SK-N-SH (cell line): ENCODE measurements at regions not wholly inside any gene's neighbourhood (a gene's known extent, or its start where the extent isn't known, plus 50 kb on each side); places are given as distances from the start of the nearest gene placed in this dataset.

ENCODE experiments used
- CTCF ChIA-PET: fragments of 300-600, 350-600 bp; formaldehyde crosslinking; extraction: SDS; loops from one replicate; lab custom pipeline; 2021; lab: Yijun Ruan, JAX
- POLR2A ChIA-PET: fragments of 350-600 bp; sonication (Branson Sonifier 250); formaldehyde crosslinking; extraction: SDS; loops from one replicate; lab custom pipeline; 2020; ENCODE audit warnings: antibody characterized with exemption, inconsistent platforms; lab: Yijun Ruan, JAX
- DNase-seq: peaks from one replicate; pipeline ENCODE4 v3.0.0; 2012
- H2AFZ ChIP-seq: fragments of 200-600 bp; sonication (generic); 2 replicates; pipeline ENCODE4 v1.8.1; 2016; ENCODE audit warnings: antibody characterized with exemption, mild to moderate bottlenecking, low read depth
- H3F3A ChIP-seq: fragments of 200-600 bp; sonication (generic); replicated peaks from 2 replicates; pipeline ENCODE3; 2016; ENCODE audit warnings: antibody characterized with exemption, mild to moderate bottlenecking; ENCODE audit not compliant: insufficient read depth
- H3K27ac ChIP-seq, 2 experiments: fragments of 200-500 bp in 1 of 2; fragments of 200-600 bp in 1 of 2; sonication (Bioruptor generic) in 1 of 2; sonication (generic), shearing (Covaris generic) in 1 of 2; 2 replicates each; pipeline versions ENCODE4 v1.5.1 to v1.6.1; 2014 to 2016; ENCODE audit warnings: low read depth in 2 of 2, inconsistent platforms in 1 of 2, low read length in 1 of 2, mild to moderate bottlenecking in 1 of 2, mixed read lengths in 1 of 2
- H3K27me3 ChIP-seq: fragments of 200-600 bp; sonication (generic), shearing (Covaris generic); 2 replicates; pipeline ENCODE4 v1.6.1; 2016; ENCODE audit warnings: mixed run types; ENCODE audit not compliant: insufficient read depth
- H3K36me3 ChIP-seq, 2 experiments: fragments of 200-500 bp in 1 of 2; fragments of 200-600 bp in 1 of 2; sonication (Bioruptor generic) in 1 of 2; sonication (generic) in 1 of 2; replicated peaks in 1 of 2; 2 replicates each; pipeline versions ENCODE3 to v1.5.1; 2014 to 2016; ENCODE audit warnings: low read length in 1 of 2, mild to moderate bottlenecking in 1 of 2; ENCODE audit not compliant: insufficient read depth in 2 of 2, control insufficient read depth in 1 of 2
- H3K4me1 ChIP-seq, 2 experiments: fragments of 200-500 bp in 1 of 2; fragments of 200-600 bp in 1 of 2; sonication (Bioruptor generic) in 1 of 2; sonication (generic), shearing (Covaris generic) in 1 of 2; 2 replicates each; pipeline versions ENCODE4 v1.5.1 to v1.6.1; 2014 to 2016; ENCODE audit warnings: low read depth in 1 of 2, low read length in 1 of 2, mixed run types in 1 of 2; ENCODE audit not compliant: insufficient read depth in 2 of 2, control insufficient read depth in 1 of 2
- H3K4me2 ChIP-seq: fragments of 200-600 bp; sonication (generic), shearing (Covaris generic); 2 replicates; pipeline ENCODE4 v1.6.1; 2017; ENCODE audit warnings: mixed run types
- H3K4me3 ChIP-seq, 2 experiments: fragments of 200-500 bp in 1 of 2; fragments of 200-600 bp in 1 of 2; sonication (Bioruptor generic) in 1 of 2; sonication (generic), shearing (Covaris generic) in 1 of 2; 2 replicates each; pipeline versions ENCODE4 v1.5.1 to v1.8.1; 2014 to 2016; ENCODE audit warnings: low read depth in 2 of 2, inconsistent platforms in 1 of 2, low read length in 1 of 2, mild to moderate bottlenecking in 1 of 2, mixed read lengths in 1 of 2, moderate library complexity in 1 of 2
- H3K79me2 ChIP-seq: fragments of 200-600 bp; sonication (generic); 2 replicates; pipeline ENCODE4 v1.8.1; 2017; ENCODE audit warnings: mild to moderate bottlenecking; ENCODE audit not compliant: insufficient read depth
- H3K9ac ChIP-seq: fragments of 200-600 bp; sonication (generic); 2 replicates; pipeline ENCODE4 v1.6.1; 2017; ENCODE audit warnings: mixed run types
- H3K9me2 ChIP-seq: fragments of 200-600 bp; sonication (generic); 2 replicates; pipeline ENCODE4 v1.6.1; 2017; ENCODE audit warnings: mixed run types
- H3K9me3 ChIP-seq: fragments of 200-600 bp; sonication (generic); 2 replicates; pipeline ENCODE4 v1.6.1; 2017; ENCODE audit warnings: mixed run types, mild to moderate bottlenecking, moderate library complexity
- H4K20me1 ChIP-seq: fragments of 200-600 bp; sonication (generic); 2 replicates; pipeline ENCODE4 v1.6.1; 2017; ENCODE audit warnings: mild to moderate bottlenecking, mixed run types; ENCODE audit not compliant: insufficient read depth
- ELF1 ChIP-seq: IDR thresholded peaks from 2 replicates; pipeline ENCODE4 v1.4.0; 2012
- FOSL2 ChIP-seq: IDR thresholded peaks from 2 replicates; pipeline ENCODE4 v1.4.0; 2012; ENCODE audit warnings: low read depth, mild to moderate bottlenecking, moderate library complexity, borderline replicate concordance
- FOXJ3 ChIP-seq: sonication (generic); formaldehyde crosslinking; IDR thresholded peaks from 2 replicates; pipeline ENCODE4 v1.5.1; 2020; ENCODE audit warnings: mild to moderate bottlenecking, missing genetic modification reagents
- JUND ChIP-seq: IDR thresholded peaks from 2 replicates; pipeline ENCODE4 v1.4.0; 2012
- MEF2A ChIP-seq: IDR thresholded peaks from 2 replicates; pipeline ENCODE4 v1.4.0; 2012; ENCODE audit warnings: low read depth, borderline replicate concordance
- MXI1 ChIP-seq: IDR thresholded peaks from 2 replicates; pipeline ENCODE4 v1.6.1; 2012; ENCODE audit warnings: mild to moderate bottlenecking, low read depth, low read length, improper control_type of control experiment
- POLR2AphosphoS5 ChIP-seq: IDR thresholded peaks from 2 replicates; pipeline ENCODE4 v1.6.1; 2012; ENCODE audit warnings: low read depth, low read length
- RCOR1 ChIP-seq: fragments of 150-350 bp; IDR thresholded peaks from 2 replicates; pipeline ENCODE4 v1.6.1; 2017; ENCODE audit warnings: antibody characterized with exemption, low read length
- RFX5 ChIP-seq: IDR thresholded peaks from 2 replicates; pipeline ENCODE4 v1.6.1; 2012; ENCODE audit warnings: mild to moderate bottlenecking, improper control_type of control experiment, low read length
- SIN3A ChIP-seq: IDR thresholded peaks from 2 replicates; pipeline ENCODE4 v1.6.1; 2012; ENCODE audit warnings: low read depth, mild to moderate bottlenecking, low read length, moderate library complexity, borderline replicate concordance
- SMC3 ChIP-seq: IDR thresholded peaks from 2 replicates; pipeline ENCODE4 v1.6.1; 2012; ENCODE audit warnings: low read depth, low read length, improper control_type of control experiment
- TAF1 ChIP-seq: IDR thresholded peaks from 2 replicates; pipeline ENCODE4 v1.6.1; 2012; ENCODE audit warnings: low read depth, mild to moderate bottlenecking, low read length, moderate library complexity, borderline replicate concordance
- TCF12 ChIP-seq: IDR thresholded peaks from 2 replicates; pipeline ENCODE4 v1.4.0; 2012
- YY1 ChIP-seq: IDR thresholded peaks from 2 replicates; pipeline ENCODE4 v1.4.0; 2012; ENCODE audit warnings: low read depth, mild to moderate bottlenecking
- ZBTB33 ChIP-seq: IDR thresholded peaks from 2 replicates; pipeline ENCODE4 v1.4.0; 2012; ENCODE audit warnings: low read depth, borderline replicate concordance
- WGBS: methylation state at CpG from one replicate; pipeline ENCODE4 v1.1.6; 2017; ENCODE audit warnings: low lambda C conversion rate; 5-methylcytosine and 5-hydroxymethylcytosine counted together
- TF ChIP-seq, protein P1 (sequence below): fragments of 150-350 bp; IDR thresholded peaks from 2 replicates; pipeline ENCODE4 v1.6.1; 2016; ENCODE audit warnings: mild to moderate bottlenecking, low read depth, low read length
- TF ChIP-seq, protein P2 (sequence below): IDR thresholded peaks from 2 replicates; pipeline ENCODE4; 2012

GRCh38 chr7:80054356-80054755, 80.3 kb upstream of the GNAI1 start:
- peak overlapping the region; percentile 0; the same call in 1 of the 2 replicates for H2AFZ ChIP-seq
- WGBS = 64% methylated on average over 2 of the region's 2 CpGs
- H3K9me3 ChIP-seq = no peaks in the 10 kb centered on the region
- H3K9me2 ChIP-seq = no peaks in the 10 kb centered on the region
- DNase-seq = no peak
- H3K27ac ChIP-seq = no peak overlapping the region
- no peak overlapping the region for H3K4me2 ChIP-seq
- H3K79me2 ChIP-seq = no peaks in the 10 kb centered on the region
- no peak overlapping the region for H3K9ac ChIP-seq
- no peaks in the 10 kb centered on the region for H3F3A ChIP-seq
- no peak overlapping the region for H3K4me3 ChIP-seq
- no peaks in the 10 kb centered on the region for H4K20me1 ChIP-seq
- POLR2A ChIA-PET = no interaction called here
- no peaks in the 10 kb centered on the region for H3K4me1 ChIP-seq
- CTCF ChIA-PET = interaction anchor here (1.0 to 2.0 kb wide), 3 partner anchors 22 to 627 kb away, joined by 3 to 4 read pairs (median 3); no protein-coding TSS in a partner anchor
- H3K36me3 ChIP-seq = no peaks in the 10 kb centered on the region
- TF ChIP-seq, protein P1, sequence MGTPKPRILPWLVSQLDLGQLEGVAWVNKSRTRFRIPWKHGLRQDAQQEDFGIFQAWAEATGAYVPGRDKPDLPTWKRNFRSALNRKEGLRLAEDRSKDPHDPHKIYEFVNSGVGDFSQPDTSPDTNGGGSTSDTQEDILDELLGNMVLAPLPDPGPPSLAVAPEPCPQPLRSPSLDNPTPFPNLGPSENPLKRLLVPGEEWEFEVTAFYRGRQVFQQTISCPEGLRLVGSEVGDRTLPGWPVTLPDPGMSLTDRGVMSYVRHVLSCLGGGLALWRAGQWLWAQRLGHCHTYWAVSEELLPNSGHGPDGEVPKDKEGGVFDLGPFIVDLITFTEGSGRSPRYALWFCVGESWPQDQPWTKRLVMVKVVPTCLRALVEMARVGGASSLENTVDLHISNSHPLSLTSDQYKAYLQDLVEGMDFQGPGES = no peak
- 0 out of 2 replicates have a peak, but pooled peaks have one; percentile 8 for TF ChIP-seq JUND
- TF ChIP-seq TCF12 = peak; percentile 41
- no peaks in the 10 kb centered on the region for H3K27me3 ChIP-seq

GRCh38 chr7:80053124-80053523, 81.5 kb upstream of the GNAI1 start:
- H4K20me1 ChIP-seq = no peaks in the 10 kb centered on the region
- TF ChIP-seq ELF1 (no peak), FOSL2 (no peak), SMC3 (no peak), TAF1 (no peak), RFX5 (no peak), YY1 (no peak), TCF12 (no peak), RCOR1 (no peak), MXI1 (no peak), ZBTB33 (no peak), POLR2AphosphoS5 (no peak), MEF2A (no peak), FOXJ3 (CRISPR knock-in tag) (no peak), SIN3A (no peak)
- TF ChIP-seq, protein P1 = no peak
- TF ChIP-seq, protein P2, sequence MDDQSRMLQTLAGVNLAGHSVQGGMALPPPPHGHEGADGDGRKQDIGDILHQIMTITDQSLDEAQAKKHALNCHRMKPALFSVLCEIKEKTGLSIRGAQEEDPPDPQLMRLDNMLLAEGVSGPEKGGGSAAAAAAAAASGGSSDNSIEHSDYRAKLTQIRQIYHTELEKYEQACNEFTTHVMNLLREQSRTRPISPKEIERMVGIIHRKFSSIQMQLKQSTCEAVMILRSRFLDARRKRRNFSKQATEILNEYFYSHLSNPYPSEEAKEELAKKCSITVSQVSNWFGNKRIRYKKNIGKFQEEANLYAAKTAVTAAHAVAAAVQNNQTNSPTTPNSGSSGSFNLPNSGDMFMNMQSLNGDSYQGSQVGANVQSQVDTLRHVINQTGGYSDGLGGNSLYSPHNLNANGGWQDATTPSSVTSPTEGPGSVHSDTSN = no peak
- no peak overlapping the region for H3K9ac ChIP-seq
- no peaks in the 10 kb centered on the region for H3K9me2 ChIP-seq
- H3K9me3 ChIP-seq = no peaks in the 10 kb centered on the region
- H2AFZ ChIP-seq = no peak overlapping the region
- H3K27me3 ChIP-seq = no peaks in the 10 kb centered on the region
- no peak overlapping the region for H3K4me3 ChIP-seq
- no peaks in the 10 kb centered on the region for H3K79me2 ChIP-seq
- no peaks in the 10 kb centered on the region for H3K4me1 ChIP-seq
- ChIA-PET CTCF (interaction anchor here (1.2 to 1.3 kb wide), 4 partner anchors 28 to 781 kb away, joined by 3 to 4 read pairs (median 3); no protein-coding TSS in a partner anchor), POLR2A (no interaction called here)
- H3F3A ChIP-seq = no peaks in the 10 kb centered on the region
- no peaks in the 10 kb centered on the region for H3K36me3 ChIP-seq
- H3K4me2 ChIP-seq = no peak overlapping the region
- WGBS = 97% methylated on average over 2 of the region's 2 CpGs
- no peak for DNase-seq
- no peak overlapping the region for H3K27ac ChIP-seq
